HG02970 (cell line): ENCODE measurements at regions not wholly inside any gene's neighbourhood (a gene's known extent, or its start where the extent isn't known, plus 50 kb on each side); places are given as distances from the start of the nearest gene placed in this dataset.
"Not testable (repeated sequence)": the region's sequence is repeated elsewhere in the genome, so short reads cannot be mapped to it uniquely, and the experiment has no call there.

Source experiments
- ATAC-seq: cut with Tn5 transposase; IDR thresholded peaks from one replicate; pipeline ENCODE4 v1.9.1; 2021; ENCODE audit warnings: mild to moderate bottlenecking, moderate library complexity, moderate number of reproducible peaks; ENCODE audit not compliant: unreplicated experiment, low FRiP score

- peak; percentile 79 for ATAC-seq
These were observed 254.0 kb upstream of the USP15 start for GRCh38 chr12:62006076-62006732.

- no peak for ATAC-seq
These were observed 251.5 kb upstream of the USP15 start for GRCh38 chr12:62008703-62009102.

DNA sequence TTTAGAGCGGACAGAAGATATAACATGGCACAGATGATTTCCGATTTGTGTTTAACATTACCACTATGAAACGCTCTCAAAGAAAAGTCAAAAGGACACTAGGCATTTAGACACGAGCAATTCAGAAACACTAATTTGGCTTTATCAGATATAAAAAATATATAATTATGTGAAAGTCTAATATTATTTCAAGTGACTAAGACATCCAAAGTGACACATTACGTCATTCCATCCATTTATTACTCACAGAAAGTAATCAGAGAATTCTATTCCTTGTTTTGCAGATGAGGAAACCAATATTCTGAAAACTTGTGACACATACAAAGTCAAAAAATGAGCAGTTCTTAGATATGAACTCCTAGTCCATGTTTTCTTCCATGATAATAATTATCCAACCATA is 250.8 kb upstream of the USP15 start:
- ATAC-seq = no peak

- ATAC-seq = not testable (repeated sequence)
These were observed 249.8 kb upstream of the USP15 start for GRCh38 chr12:62010331-62010906.

- not testable (repeated sequence) for ATAC-seq
These were observed 249.2 kb upstream of the USP15 start for GRCh38 chr12:62010973-62011372.

DNA sequence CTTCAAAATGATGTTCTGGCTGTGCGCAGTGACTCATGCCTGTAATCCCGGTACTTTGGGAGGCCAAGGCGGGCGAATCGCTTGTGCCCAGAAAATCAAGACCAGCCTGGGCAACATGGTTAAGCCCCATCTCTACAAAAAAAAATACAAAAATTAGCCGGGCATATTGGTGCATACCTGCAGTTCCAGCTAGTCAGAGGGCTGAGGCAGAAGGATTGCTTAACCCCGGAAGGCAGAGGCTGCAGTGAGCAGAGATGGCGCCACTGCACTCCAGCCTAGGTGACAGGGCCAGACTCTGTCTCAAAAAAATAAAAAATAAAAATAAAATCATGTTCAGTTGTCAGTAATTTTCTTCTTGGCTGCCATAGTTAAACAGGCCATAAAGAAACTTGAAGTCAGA is 245.9 kb upstream of the USP15 start:
- no peak for ATAC-seq

GRCh38 chr12:62016021-62016420 is 244.2 kb upstream of the USP15 start:
- ATAC-seq = no peak

GRCh38 chr12:62021808-62022207 is 238.4 kb upstream of the USP15 start:
- ATAC-seq = no peak

- no peak for ATAC-seq
These were observed 231.7 kb upstream of the USP15 start for GRCh38 chr12:62028536-62028935.

GRCh38 chr12:62032870-62033269 is 227.3 kb upstream of the USP15 start:
- no peak for ATAC-seq

- ATAC-seq = no peak
These were observed 215.6 kb upstream of the USP15 start for GRCh38 chr12:62044450-62045135.

- ATAC-seq = no peak
These were observed 215.0 kb upstream of the USP15 start for GRCh38 chr12:62045211-62045610.

GRCh38 chr12:62050785-62051184 is 209.4 kb upstream of the USP15 start:
- ATAC-seq = no peak

DNA sequence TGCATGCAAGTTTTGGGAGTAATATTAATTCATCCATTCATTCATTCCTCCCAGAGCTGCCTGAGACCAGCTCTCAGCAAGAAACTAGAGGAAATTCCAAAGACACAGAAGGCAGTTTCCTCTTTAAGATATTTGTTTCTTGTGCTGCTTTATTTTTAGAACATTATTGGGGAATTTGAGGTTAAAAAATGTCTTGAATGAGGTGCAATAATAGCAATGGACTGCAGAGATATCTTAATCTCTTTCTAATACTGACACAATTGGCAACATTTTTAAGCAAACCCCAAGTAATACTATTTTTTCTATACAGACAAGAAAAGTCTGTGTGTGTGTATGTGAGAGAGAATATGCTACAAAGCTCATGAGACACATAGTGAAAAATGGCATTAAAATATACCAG is 190.2 kb upstream of the USP15 start:
- ATAC-seq = no peak

- not testable (repeated sequence) for ATAC-seq
These were observed 187.0 kb upstream of the USP15 start for GRCh38 chr12:62073236-62073635.

- no peak for ATAC-seq
These were observed 184.3 kb upstream of the USP15 start for GRCh38 chr12:62075870-62076269.

DNA sequence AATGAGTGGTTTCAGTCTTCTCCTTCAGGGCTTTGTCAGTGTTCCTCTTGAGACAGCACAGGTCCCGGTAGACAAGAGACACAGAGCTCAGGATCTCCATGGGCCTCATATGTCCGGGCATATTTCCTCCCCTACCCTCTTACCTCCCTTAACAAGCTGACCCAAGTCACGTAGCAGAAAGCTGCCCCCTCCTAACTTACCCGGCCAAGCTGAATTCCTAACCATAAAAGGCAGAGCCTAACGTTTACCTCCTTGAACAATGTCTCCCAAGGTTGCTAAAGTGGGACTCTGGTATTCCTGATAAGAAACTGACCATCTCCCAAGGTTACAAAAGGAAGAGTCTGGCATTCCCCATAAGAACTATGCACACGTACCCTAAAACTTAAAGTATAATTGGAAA is 182.2 kb upstream of the USP15 start:
- ATAC-seq = no peak

GRCh38 chr12:62082448-62082847 is 177.8 kb upstream of the USP15 start:
- ATAC-seq = no peak

DNA sequence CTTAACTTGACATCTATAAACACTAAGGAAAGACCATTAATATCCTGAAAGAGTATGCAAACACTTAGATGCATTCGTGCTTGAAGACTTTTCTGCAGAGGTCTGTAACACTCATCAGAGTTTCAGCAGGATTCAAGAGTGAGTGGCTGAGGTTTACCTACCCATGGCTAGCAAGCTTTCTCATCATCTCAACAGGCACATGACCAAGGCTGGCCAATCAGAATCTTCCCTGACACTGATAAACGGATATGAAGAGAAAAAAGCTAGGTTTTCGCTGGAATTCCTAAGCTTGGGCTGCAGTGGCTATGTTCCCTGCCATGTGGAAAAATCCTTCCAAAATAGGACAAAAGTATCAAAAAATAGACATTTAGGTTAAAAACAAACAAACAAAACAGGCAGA is 162.1 kb upstream of the USP15 start:
- ATAC-seq = no peak

- no peak for ATAC-seq
These were observed 156.5 kb upstream of the USP15 start for GRCh38 chr12:62103748-62104147.

DNA sequence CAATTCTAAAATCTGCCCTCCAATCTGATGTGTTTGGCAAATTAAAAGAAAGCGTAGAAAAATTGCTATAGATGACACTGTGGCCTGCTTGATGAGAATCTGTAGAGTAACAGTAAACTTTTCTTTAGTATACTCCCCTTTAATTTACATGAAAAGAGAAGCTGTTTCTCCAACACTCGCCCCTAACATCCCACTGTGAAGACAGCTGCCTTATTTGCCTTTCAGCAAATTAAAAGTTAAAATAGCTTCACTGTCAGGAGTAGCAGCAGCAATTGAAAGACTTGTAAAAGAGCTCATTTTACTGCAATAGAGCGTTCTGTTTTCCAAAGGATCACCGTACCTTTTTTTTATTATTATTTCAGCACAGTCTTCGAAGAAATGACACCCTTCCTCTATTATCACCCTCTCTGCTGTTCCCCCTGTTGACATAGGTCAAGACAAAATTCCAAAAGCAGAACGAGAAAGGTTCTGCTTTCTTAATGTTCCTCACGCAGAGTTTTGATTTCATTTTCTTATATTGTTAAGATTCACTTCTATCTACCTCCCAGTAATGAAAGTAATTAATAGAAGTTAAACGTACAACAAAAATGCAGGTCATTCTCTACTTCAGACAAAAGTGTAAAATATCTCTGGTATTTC is 153.5 kb upstream of the USP15 start:
- no peak for ATAC-seq
